ENCODE measurements at regions not wholly inside any gene's neighbourhood (a gene's known extent, or its start where the extent isn't known, plus 50 kb on each side); places are given as distances from the start of the nearest gene placed in this dataset.

DNA sequence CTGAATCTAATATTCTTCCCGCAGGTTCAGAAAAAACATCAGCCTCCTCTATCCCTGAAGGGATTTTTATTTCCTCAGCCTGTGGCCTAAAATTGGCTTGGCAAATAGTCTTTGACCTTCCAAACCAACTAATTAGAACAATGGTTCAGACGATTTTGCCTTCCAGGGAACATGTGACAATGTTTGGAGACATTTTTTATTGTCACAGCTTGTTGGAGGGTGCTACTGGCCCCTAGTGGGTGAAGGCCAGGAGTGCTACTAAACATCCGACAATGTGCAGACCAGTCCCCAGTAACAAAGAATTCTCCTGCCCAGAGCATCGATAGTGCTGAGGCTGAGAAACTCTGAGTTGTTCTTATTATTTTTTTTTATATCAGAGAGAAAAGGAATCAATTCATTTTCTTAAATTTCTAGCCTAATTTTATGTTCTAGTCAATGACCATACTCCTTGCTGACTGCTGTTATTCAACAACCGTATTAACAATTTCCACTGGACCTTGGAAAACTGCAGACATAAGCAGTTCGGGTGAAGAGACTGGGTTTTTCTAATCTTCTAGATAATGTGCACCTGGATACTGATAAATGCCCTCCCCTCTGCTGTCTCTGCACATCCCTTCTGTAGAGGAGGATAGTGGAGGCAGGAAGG is 280.7 kb downstream of the LMX1A start:
- Histone ChIP-seq H4K8ac (ENCODE audit: low read depth in 2 of 2, low read length in 2 of 2) (no peak overlapping the region), H3K79me1 (ENCODE audit: low read depth in 1 of 2, low read length in 2 of 2) (no peaks in the 10 kb centered on the region), H3K4ac (ENCODE audit: low read depth, low read length) (no peak overlapping the region), H4K20me1 (ENCODE audit: insufficient read depth, low read length) (no peaks in the 10 kb centered on the region), H2AK5ac (ENCODE audit: low read depth, low read length) (no peak overlapping the region), H3K9ac (ENCODE audit: low read depth, low read length) (no peak overlapping the region), H3K4me1 (ENCODE audit: control insufficient read depth, insufficient read depth, low read length) (no peaks in the 10 kb centered on the region), H3K18ac (ENCODE audit: low read depth, low read length) (no peak overlapping the region), H2BK15ac (ENCODE audit: low read depth, low read length) (no peak overlapping the region), H3K23ac (ENCODE audit: low read depth, low read length) (no peak overlapping the region), H3K4me3 (ENCODE audit: insufficient read depth, low read depth, low read length) (no peak overlapping the region), H3K27me3 (ENCODE audit: control insufficient read depth, insufficient read depth, low read length) (no peaks in the 10 kb centered on the region; the same call in 1 of the 2 replicates), H3K27ac (ENCODE audit: insufficient read depth, low read length) (no peak overlapping the region), H2AFZ (replicated peaks; ENCODE audit: low read length, poor library complexity) (no peak overlapping the region), H2BK5ac (ENCODE audit: low read depth, low read length, poor library complexity, severe bottlenecking) (no peak overlapping the region), H4K91ac (ENCODE audit: insufficient read depth, low read depth, low read length) (no peak overlapping the region), H3K4me2 (ENCODE audit: low read depth, low read length) (no peak overlapping the region), H2BK20ac (ENCODE audit: low read depth, low read length) (no peak overlapping the region), H3K9me3 (ENCODE audit: control insufficient read depth, insufficient read depth, low read length) (no peaks in the 10 kb centered on the region), H4K5ac (ENCODE audit: low read depth, low read length) (no peak overlapping the region), H3K14ac (replicated peaks; ENCODE audit: low read depth, low read length) (no peak overlapping the region), H2AK9ac (replicated peaks; ENCODE audit: low read depth, low read length, poor library complexity) (no peak overlapping the region), H2BK120ac (ENCODE audit: low read depth, low read length) (no peak overlapping the region), H3K9me1 (ENCODE audit: insufficient read depth, low read length) (no peaks in the 10 kb centered on the region), H3K56ac (ENCODE audit: extremely low read depth, insufficient read depth, low read length) (no peak overlapping the region), H3K36me3 (ENCODE audit: control insufficient read depth, insufficient read depth, low read length) (no peaks in the 10 kb centered on the region)
- dilution Hi-C loops (cut with HindIII; ENCODE audit: low sequenced_read_pairs, unreplicated experiment) (no loop called here), in situ Hi-C loops (cut with MboI; ENCODE audit: low sequenced_read_pairs) (no loop called here), intact Hi-C loops (cut with micrococcal nuclease) (loop anchor here (10.0 kb wide), 2 partner anchors 471 to 1251 kb away; no protein-coding TSS in a partner anchor)
- DNase-seq: peak; percentile 13
- no TSS peak for BruUV-seq (replicated peaks)
- POLR2A ChIA-PET (ENCODE audit: unreplicated experiment): no interaction called here
- peak; percentile 40 for TF ChIP-seq RAD21 (IDR thresholded peaks at IDR 0.05; ENCODE audit: low read length)
- TF ChIP-seq, protein P1, sequence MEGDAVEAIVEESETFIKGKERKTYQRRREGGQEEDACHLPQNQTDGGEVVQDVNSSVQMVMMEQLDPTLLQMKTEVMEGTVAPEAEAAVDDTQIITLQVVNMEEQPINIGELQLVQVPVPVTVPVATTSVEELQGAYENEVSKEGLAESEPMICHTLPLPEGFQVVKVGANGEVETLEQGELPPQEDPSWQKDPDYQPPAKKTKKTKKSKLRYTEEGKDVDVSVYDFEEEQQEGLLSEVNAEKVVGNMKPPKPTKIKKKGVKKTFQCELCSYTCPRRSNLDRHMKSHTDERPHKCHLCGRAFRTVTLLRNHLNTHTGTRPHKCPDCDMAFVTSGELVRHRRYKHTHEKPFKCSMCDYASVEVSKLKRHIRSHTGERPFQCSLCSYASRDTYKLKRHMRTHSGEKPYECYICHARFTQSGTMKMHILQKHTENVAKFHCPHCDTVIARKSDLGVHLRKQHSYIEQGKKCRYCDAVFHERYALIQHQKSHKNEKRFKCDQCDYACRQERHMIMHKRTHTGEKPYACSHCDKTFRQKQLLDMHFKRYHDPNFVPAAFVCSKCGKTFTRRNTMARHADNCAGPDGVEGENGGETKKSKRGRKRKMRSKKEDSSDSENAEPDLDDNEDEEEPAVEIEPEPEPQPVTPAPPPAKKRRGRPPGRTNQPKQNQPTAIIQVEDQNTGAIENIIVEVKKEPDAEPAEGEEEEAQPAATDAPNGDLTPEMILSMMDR (conservative IDR thresholded peaks at IDR 0.05; ENCODE audit: low read depth, low read length): peak; percentile 49
- no peak for TF ChIP-seq RFX5 (IDR thresholded peaks at IDR 0.05; ENCODE audit: low read depth, low read length)
- CTCF ChIA-PET: no interaction called here
- no peak; the same call in 1 of the 2 replicates for ATAC-seq (ENCODE audit: low read depth)
- WGBS, 2 experiments (ENCODE audit: extremely low coverage in 2 of 2, insufficient read length in 1 of 2): no CpG with 5 or more reads among the region's 6 CpGs

Data from IMR-90 (cell line).